Mammary epithelial cell (primary cell): ENCODE measurements at regions not wholly inside any gene's neighbourhood (a gene's known extent, or its start where the extent isn't known, plus 50 kb on each side); places are given as distances from the start of the nearest gene placed in this dataset.

Experiments used
- EZH2 ChIP-seq: IDR thresholded peaks from 2 replicates; pipeline ENCODE4 v1.6.1; 2012; ENCODE audit warnings: low read length, inconsistent platforms, borderline replicate concordance
- TF ChIP-seq, protein P1 (sequence below), 2 donors: IDR thresholded peaks in 1 of 2; conservative IDR thresholded peaks in 1 of 2; 2 replicates each; pipeline ENCODE4 v1.5.1; 2011 to 2012; ENCODE audit warnings: inconsistent platforms in 2 of 2, low read length in 2 of 2, mild to moderate bottlenecking in 2 of 2, control low read depth in 1 of 2, low read depth in 1 of 2; ENCODE audit not compliant: insufficient read depth in 1 of 2; ENCODE audit errors: extremely low read depth in 1 of 2

DNA sequence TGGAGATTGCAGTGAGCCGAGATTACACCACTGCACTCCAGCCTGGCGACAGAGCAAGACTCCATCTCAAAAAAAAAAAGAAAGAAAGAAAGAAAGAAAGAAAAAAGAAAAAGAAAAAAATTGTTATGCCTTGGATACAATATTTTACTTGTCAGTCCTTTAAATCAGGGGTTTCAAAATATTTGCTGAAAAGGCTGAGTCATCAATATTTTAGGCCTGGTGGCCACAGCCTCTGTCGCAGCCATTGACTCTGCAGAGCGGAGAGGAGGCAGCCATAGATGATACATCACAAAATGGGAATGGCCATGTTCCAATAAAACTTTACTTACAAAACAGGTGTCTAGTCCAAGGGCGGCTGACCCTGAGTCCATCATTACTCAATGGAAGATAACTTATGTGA is 314.8 kb upstream of the SALL3 start:
- TF ChIP-seq, protein P1, sequence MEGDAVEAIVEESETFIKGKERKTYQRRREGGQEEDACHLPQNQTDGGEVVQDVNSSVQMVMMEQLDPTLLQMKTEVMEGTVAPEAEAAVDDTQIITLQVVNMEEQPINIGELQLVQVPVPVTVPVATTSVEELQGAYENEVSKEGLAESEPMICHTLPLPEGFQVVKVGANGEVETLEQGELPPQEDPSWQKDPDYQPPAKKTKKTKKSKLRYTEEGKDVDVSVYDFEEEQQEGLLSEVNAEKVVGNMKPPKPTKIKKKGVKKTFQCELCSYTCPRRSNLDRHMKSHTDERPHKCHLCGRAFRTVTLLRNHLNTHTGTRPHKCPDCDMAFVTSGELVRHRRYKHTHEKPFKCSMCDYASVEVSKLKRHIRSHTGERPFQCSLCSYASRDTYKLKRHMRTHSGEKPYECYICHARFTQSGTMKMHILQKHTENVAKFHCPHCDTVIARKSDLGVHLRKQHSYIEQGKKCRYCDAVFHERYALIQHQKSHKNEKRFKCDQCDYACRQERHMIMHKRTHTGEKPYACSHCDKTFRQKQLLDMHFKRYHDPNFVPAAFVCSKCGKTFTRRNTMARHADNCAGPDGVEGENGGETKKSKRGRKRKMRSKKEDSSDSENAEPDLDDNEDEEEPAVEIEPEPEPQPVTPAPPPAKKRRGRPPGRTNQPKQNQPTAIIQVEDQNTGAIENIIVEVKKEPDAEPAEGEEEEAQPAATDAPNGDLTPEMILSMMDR (conservative IDR thresholded peaks at IDR 0.05 in 1 of 2, IDR thresholded peaks at IDR 0.05 in 1 of 2; ENCODE audit: extremely low read depth in 1 of 2, insufficient read depth in 1 of 2, low read depth in 1 of 2, low read length in 2 of 2), result no peak
- no peak for TF ChIP-seq EZH2
